OCI-LY3 (cell line): ENCODE measurements at regions not wholly inside any gene's neighbourhood (a gene's known extent, or its start where the extent isn't known, plus 50 kb on each side); places are given as distances from the start of the nearest gene placed in this dataset.
A peak's percentile ranks its signal among the peaks of the same experiment; 100 is the strongest.
"Not testable (repeated sequence)": the region's sequence is repeated elsewhere in the genome, so short reads cannot be mapped to it uniquely, and the experiment has no call there.

Experiments
- H2AFZ ChIP-seq: fragments of 200-600, 300-600 bp; shearing (Covaris generic); 2 replicates; pipeline ENCODE4 v1.6.0; 2014; ENCODE audit warnings: antibody characterized with exemption, low read depth, low read length
- H3K27ac ChIP-seq: fragments of 200-600, 300-600 bp; sonication (generic); 2 replicates; pipeline ENCODE4 v1.5.1; 2014; ENCODE audit warnings: mild to moderate bottlenecking, low read length, moderate library complexity, mixed read lengths
- H3K27me3 ChIP-seq: fragments of 200-600, 300-600 bp; sonication (generic); 2 replicates; pipeline ENCODE4 v1.6.1; 2014; ENCODE audit warnings: low read depth, low read length, mixed read lengths
- H3K36me3 ChIP-seq: fragments of 200-600, 300-600 bp; sonication (generic); replicated peaks from 2 replicates; pipeline ENCODE3; 2014; ENCODE audit warnings: low read depth, low read length, mixed read lengths
- H3K4me1 ChIP-seq: fragments of 300-600, 200-600 bp; sonication (generic); 2 replicates; pipeline ENCODE4 v1.6.1; 2014; ENCODE audit warnings: low read length, mixed read lengths
- H3K4me2 ChIP-seq: fragments of 200-600, 300-600 bp; sonication (generic); 2 replicates; pipeline ENCODE4 v1.6.1; 2014; ENCODE audit warnings: low read length, mixed read lengths
- H3K4me3 ChIP-seq: fragments of 300-600, 200-600 bp; sonication (generic); 2 replicates; pipeline ENCODE4 v1.5.1; 2014; ENCODE audit warnings: antibody characterized with exemption, mild to moderate bottlenecking, low read length, moderate library complexity
- H3K79me2 ChIP-seq: fragments of 300-600, 200-600 bp; shearing (Covaris generic); 2 replicates; pipeline ENCODE4 v1.6.1; 2014; ENCODE audit warnings: mild to moderate bottlenecking, low read length, mixed read lengths
- H3K9ac ChIP-seq: fragments of 300-600, 200-600 bp; shearing (Covaris generic); 2 replicates; pipeline ENCODE4 v1.6.0; 2014; ENCODE audit warnings: mild to moderate bottlenecking, low read length, moderate library complexity
- H3K9me3 ChIP-seq: fragments of 200-600, 300-600 bp; shearing (Covaris generic); 2 replicates; pipeline ENCODE4 v1.6.1; 2014; ENCODE audit warnings: low read length, mixed read lengths; ENCODE audit not compliant: insufficient read depth
- H4K20me1 ChIP-seq: fragments of 200-600, 300-600 bp; sonication (generic); 2 replicates; pipeline ENCODE4 v1.6.1; 2016; ENCODE audit warnings: low read length, mixed read lengths; ENCODE audit not compliant: insufficient read depth
- EZH2phosphoT487 ChIP-seq: fragments of 200-600 bp; shearing (Covaris generic); IDR thresholded peaks from 2 replicates; pipeline ENCODE4 v1.6.1; 2018; ENCODE audit warnings: antibody characterized with exemption, mixed run types, low read depth
- TF ChIP-seq, protein P1 (sequence below): fragments of 200-600, 300-600 bp; sonication (generic); IDR thresholded peaks from 2 replicates; pipeline ENCODE4 v1.5.1; 2014; ENCODE audit warnings: antibody characterized with exemption, low read length, low read depth

DNA sequence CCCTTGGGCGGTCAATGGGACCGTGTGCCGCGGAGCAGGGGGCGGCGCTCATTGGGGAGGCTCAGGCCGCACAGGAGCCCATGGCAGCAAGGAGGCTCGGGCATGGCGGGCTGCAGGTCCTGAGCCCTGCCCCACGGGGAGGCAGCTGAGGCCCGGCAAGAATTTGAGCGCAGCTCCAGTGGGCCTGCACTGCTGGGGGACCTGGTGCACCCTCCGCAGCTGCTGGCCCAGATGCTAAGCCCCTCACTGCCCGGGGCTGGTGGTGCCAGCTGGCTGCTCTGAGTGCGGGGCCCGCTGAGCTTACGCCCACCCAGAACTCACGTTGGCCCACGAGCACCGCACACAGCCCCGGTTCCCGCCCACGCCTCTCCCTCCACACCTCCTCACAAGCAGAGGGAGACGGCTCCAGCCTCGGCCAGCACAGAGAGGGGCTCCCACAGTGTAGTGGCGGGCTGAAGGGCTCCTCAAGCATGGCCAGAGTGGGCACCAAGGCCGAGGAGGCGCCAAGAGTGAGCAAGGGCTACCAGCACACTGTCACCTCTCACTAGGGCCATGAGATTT, 141.1 kb upstream of the OR13F1 start:
- Histone ChIP-seq H3K9ac (no peak overlapping the region), H3K4me2 (no peak overlapping the region)

DNA sequence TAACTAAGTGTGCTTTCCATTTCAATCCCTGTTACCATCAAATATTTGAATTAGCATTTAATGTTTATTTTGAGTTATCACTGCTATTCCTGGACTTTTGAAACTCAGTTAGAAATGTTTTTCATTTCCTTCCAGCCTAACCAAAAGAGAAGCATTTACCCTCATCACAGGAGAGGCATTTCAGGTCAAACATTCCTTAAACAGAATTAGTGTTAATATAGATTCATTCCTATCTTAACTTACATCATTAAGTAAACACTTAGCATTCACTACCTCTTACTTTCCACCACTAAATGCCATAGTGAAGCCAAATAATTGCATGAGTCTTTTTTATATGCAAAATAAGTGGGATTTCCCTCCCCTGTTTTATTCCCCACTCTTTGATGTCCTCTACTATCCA, 136.6 kb upstream of the OR13F1 start:
- no peaks in the 10 kb centered on the region for H4K20me1 ChIP-seq
- no peak overlapping the region for H2AFZ ChIP-seq
- no peaks in the 10 kb centered on the region for H3K9me3 ChIP-seq
- no peaks in the 10 kb centered on the region for H3K4me1 ChIP-seq
- no peak overlapping the region for H3K9ac ChIP-seq
- no peak overlapping the region for H3K4me3 ChIP-seq
- TF ChIP-seq, protein P1, sequence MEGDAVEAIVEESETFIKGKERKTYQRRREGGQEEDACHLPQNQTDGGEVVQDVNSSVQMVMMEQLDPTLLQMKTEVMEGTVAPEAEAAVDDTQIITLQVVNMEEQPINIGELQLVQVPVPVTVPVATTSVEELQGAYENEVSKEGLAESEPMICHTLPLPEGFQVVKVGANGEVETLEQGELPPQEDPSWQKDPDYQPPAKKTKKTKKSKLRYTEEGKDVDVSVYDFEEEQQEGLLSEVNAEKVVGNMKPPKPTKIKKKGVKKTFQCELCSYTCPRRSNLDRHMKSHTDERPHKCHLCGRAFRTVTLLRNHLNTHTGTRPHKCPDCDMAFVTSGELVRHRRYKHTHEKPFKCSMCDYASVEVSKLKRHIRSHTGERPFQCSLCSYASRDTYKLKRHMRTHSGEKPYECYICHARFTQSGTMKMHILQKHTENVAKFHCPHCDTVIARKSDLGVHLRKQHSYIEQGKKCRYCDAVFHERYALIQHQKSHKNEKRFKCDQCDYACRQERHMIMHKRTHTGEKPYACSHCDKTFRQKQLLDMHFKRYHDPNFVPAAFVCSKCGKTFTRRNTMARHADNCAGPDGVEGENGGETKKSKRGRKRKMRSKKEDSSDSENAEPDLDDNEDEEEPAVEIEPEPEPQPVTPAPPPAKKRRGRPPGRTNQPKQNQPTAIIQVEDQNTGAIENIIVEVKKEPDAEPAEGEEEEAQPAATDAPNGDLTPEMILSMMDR: no peak
- no peak for TF ChIP-seq EZH2phosphoT487
- H3K79me2 ChIP-seq: no peaks in the 10 kb centered on the region
- no peak overlapping the region for H3K27ac ChIP-seq
- no peak overlapping the region for H3K4me2 ChIP-seq
- no peaks in the 10 kb centered on the region for H3K27me3 ChIP-seq
- H3K36me3 ChIP-seq: no peaks in the 10 kb centered on the region

More for the DNA sequence above, 141.1 kb upstream of the OR13F1 start:
- Histone ChIP-seq H3K27ac (no peak overlapping the region), H3K27me3 (no peaks in the 10 kb centered on the region), H3K36me3 (no peaks in the 10 kb centered on the region), H4K20me1 (no peaks in the 10 kb centered on the region), H3K79me2 (no peaks in the 10 kb centered on the region), H2AFZ (no peak overlapping the region), H3K4me3 (no peak overlapping the region), H3K9me3 (no peaks in the 10 kb centered on the region), H3K4me1 (no peaks in the 10 kb centered on the region)
- TF ChIP-seq, protein P1: no peak
- TF ChIP-seq EZH2phosphoT487: no peak

DNA sequence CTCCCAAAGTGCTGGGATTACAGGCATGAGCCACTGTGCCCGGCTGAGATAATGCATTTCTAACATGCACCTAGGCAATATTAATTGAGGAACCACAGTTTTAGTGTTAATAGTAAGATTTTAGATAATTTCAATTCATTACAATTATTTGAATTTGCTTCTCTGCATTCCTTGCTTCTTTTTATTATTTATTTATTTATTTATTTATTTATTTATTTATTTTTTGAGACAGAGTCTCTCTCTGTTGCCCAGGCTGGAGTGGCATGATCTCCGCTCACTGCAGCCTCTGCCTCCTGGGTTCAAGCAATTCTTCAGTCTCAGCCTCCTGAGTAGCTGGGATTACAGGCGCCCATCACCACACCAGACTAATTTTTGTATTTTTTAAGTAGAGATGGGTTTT, 135.7 kb upstream of the OR13F1 start:
- not testable (repeated sequence) for H3K4me3 ChIP-seq, H3K36me3 ChIP-seq, H2AFZ ChIP-seq, H3K9ac ChIP-seq, H3K27ac ChIP-seq, H3K27me3 ChIP-seq, H3K4me1 ChIP-seq, H3K4me2 ChIP-seq, H3K9me3 ChIP-seq, H3K79me2 ChIP-seq, H4K20me1 ChIP-seq

DNA sequence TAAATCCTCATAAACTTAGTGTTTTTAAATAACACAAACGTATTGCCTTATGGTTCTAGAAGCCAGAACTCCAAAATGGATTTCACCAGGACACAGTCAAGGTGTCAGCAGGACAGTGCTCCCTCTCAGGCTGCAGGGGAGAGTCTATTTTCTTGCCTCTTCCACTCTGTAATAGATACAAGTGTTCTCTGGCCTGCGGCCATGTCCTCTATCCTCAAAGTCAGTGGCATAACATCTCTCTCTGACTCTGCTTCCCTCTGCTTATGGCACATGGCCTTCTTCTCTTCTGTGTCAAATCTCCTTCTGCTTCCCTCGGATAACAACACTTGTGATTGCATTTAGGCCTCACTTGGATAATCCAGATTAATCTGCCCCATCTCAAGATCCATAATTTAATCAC, 129.4 kb upstream of the OR13F1 start:
- H3K9ac ChIP-seq: no peak overlapping the region
- H3K27me3 ChIP-seq: no peaks in the 10 kb centered on the region
- H3K9me3 ChIP-seq: no peaks in the 10 kb centered on the region
- TF ChIP-seq, protein P1: no peak
- TF ChIP-seq EZH2phosphoT487: no peak
- no peak overlapping the region for H3K27ac ChIP-seq
- no peak overlapping the region for H3K4me2 ChIP-seq
- H4K20me1 ChIP-seq: no peaks in the 10 kb centered on the region
- no peaks in the 10 kb centered on the region for H3K4me1 ChIP-seq
- no peak overlapping the region for H2AFZ ChIP-seq
- no peak overlapping the region for H3K4me3 ChIP-seq
- no peaks in the 10 kb centered on the region for H3K36me3 ChIP-seq
- H3K79me2 ChIP-seq: no peaks in the 10 kb centered on the region

DNA sequence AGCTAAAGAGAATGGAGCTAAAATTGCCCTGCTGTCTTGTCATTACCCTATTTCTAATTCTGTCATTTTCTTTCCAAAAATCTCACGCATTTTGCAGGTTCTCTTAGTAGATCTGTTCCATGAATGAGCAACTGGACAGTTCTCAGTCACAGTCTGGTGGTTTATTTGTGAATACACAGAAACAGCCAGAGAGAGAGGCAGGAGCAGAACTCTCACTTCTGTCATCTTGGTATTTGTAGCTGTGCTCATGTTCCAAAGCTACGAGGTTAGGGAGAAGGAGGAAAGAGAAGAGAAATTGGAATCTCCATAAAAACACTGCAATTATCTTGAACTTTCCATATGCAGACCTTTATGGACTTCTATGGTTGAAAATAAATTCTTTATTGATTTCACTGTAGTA, 118.0 kb upstream of the OR13F1 start:
- Histone ChIP-seq H3K4me1 (peaks cover 7% of the 10 kb centered on the region), H3K36me3 (no peaks in the 10 kb centered on the region), H3K4me3 (no peak overlapping the region), H2AFZ (no peak overlapping the region), H3K27ac (no peak overlapping the region), H3K4me2 (peak overlapping the region; percentile 29; the same call in 1 of the 2 replicates), H3K27me3 (peaks cover 28% of the 10 kb centered on the region), H3K9ac (no peak overlapping the region), H3K79me2 (no peaks in the 10 kb centered on the region), H4K20me1 (no peaks in the 10 kb centered on the region), H3K9me3 (no peaks in the 10 kb centered on the region)
- TF ChIP-seq, protein P1: no peak
- TF ChIP-seq EZH2phosphoT487: no peak
